GM12874 (cell line): ENCODE measurements at regions not wholly inside any gene's neighbourhood (a gene's known extent, or its start where the extent isn't known, plus 50 kb on each side); places are given as distances from the start of the nearest gene placed in this dataset.

Experiments
- TF ChIP-seq, protein P1 (sequence below): IDR thresholded peaks from 2 replicates; pipeline ENCODE4 v1.5.1; 2011; ENCODE audit warnings: low read depth, mild to moderate bottlenecking, control low read depth, low read length, moderate library complexity; ENCODE audit not compliant: insufficient read depth

DNA sequence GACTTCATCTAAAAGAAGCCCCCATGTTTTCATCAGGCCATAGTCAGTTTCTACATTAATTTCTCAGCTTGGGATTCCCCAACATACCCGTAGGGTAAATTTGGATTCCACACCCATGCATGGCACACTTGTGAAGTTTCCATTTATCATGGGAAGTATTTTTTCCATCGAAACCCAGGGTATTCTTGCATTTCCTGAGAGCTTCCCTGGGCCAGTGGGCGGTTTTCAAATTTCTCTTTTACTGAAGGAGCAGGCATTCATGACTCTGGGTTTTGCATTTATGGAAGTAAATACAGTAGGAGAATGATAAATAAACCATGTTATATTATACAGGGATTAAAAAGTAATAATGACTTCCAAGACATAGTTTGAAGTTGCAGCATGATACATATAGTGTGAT, 93.0 kb upstream of the MAP3K1 start:
- TF ChIP-seq, protein P1, sequence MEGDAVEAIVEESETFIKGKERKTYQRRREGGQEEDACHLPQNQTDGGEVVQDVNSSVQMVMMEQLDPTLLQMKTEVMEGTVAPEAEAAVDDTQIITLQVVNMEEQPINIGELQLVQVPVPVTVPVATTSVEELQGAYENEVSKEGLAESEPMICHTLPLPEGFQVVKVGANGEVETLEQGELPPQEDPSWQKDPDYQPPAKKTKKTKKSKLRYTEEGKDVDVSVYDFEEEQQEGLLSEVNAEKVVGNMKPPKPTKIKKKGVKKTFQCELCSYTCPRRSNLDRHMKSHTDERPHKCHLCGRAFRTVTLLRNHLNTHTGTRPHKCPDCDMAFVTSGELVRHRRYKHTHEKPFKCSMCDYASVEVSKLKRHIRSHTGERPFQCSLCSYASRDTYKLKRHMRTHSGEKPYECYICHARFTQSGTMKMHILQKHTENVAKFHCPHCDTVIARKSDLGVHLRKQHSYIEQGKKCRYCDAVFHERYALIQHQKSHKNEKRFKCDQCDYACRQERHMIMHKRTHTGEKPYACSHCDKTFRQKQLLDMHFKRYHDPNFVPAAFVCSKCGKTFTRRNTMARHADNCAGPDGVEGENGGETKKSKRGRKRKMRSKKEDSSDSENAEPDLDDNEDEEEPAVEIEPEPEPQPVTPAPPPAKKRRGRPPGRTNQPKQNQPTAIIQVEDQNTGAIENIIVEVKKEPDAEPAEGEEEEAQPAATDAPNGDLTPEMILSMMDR: no peak

DNA sequence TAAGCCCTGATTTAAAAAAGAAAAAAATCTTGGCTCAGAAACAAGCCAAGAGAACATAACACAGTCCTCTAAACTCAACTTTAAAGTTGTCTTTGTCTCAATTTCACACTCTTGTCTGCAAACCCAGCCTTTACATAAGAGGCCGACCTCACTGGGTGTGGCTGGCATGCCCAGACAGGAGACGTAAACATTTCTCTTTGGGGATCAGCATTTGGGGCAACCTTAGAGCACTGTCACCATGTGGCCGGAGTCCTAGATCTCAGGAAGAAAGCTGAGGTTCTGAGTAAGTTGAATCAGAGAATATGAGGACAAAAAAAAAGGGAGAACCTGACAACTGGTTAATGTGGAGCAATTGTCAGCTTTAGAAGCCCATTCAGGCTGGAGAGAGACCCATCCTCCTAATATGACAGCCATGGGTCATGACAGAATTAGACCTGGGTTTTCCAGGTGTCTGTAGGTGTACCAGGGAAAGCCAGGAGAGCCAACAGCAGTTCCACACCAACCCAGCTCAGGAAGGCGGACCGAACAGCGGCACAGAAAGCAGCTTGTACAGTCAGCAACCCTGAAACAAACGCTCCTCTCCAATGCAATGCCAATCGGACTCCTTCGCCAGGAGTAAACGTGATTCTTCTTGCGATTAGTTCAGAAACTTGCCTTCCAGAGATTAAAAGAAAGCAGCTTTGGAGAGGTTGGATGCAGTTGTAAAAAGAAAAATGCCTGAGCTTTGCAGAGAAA, 97.9 kb upstream of the MAP3K1 start:
- TF ChIP-seq, protein P1: no peak

- TF ChIP-seq, protein P1: no peak
These were observed 99.4 kb upstream of the MAP3K1 start for GRCh38 chr5:56715986-56716385.

DNA sequence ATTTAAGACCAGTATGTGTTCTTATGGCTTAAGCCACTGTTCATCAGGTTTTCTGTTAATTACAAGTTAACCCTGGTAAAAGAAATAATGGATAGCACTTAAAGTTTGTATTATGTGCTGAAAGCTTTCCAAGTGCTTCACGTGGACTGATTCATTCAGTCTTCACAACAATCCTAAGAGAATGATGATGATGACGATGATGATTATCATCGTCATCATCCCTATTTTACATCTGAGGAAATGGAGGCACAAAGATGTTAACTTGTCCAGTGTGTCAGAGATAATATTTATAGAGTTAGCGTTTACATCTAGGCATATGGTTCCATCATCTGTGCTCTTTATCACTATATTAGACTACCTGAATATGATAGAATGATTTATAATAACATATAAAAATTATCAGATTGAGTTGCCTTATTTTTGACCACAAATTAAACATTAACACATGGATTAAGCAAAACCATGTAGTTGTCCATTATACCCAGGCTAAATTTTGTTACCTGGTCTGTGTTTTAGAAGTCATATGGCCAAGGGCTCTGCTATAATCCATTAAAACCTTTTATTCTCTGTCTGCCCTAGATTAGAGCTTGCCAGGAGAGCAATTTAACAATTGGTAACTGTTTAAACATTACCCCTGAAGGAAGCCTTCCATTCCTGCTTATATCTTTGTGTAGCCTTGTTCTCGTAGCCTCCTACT, 102.3 kb upstream of the MAP3K1 start:
- TF ChIP-seq, protein P1: no peak

- TF ChIP-seq, protein P1: no peak
These were observed 104.3 kb upstream of the MAP3K1 start for GRCh38 chr5:56710826-56711590.

- TF ChIP-seq, protein P1: no peak
These were observed 108.8 kb upstream of the MAP3K1 start for GRCh38 chr5:56706504-56706903.

DNA sequence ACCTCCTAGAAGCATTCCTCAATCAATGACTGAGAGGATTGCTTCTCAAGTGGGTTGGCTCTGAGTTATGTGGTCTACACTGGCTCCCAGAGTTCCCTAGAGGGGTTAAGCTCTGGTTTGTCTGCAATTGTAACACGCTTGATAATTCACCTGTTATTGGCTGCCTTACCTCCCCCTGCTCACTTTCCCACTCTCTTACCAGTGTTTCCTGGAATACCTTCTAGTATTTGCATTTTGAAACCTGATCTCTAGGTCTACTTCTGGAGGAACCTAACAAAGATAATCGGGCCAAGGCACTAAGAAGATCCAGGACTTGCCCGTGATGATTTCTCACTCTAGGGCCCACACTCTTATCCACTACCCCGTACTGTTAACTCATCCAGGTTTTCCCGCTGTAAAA, 110.1 kb upstream of the MAP3K1 start:
- TF ChIP-seq, protein P1: no peak
